ENCODE measurements at regions not wholly inside any gene's neighbourhood (a gene's known extent, or its start where the extent isn't known, plus 50 kb on each side); places are given as distances from the start of the nearest gene placed in this dataset.

DNA sequence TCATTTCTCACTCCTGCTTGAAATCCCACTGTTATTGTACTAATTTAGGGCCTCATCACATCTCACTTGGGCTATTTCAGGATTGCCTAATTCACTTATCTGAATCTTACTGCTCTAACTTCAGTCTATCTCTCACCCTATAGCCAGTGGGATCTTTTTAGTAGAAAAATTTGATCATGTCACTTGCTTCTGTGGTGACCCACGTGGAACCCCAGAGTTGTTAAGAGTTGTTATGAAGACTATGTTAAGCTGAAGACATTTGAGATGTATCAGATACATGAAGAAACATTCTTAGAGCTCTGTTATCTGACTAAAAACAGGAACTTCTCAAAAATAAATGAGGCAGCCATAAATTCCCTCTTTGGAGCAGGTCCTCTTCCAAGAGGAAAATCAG is 1375.6 kb upstream of the TENM4 start:
- H3K36me3 ChIP-seq (ENCODE audit: control insufficient read depth in 2 of 2, extremely low read depth in 1 of 2, insufficient read depth in 2 of 2, low read length in 2 of 2), result no peaks in the 10 kb centered on the region
- no peak overlapping the region for H3K4me2 ChIP-seq (ENCODE audit: insufficient read depth, low read length)
- ChIA-PET POLR2A (interaction anchor here (0.7 kb wide), 1 partner anchor 575 kb away, joined by 3 read pairs; no protein-coding TSS in a partner anchor), CTCF (no interaction called here)
- H3K4me3 ChIP-seq (replicated peaks in 1 of 3; ENCODE audit: insufficient read depth in 1 of 3, low read depth in 1 of 3, low read length in 3 of 3), result no peak overlapping the region
- peaks cover 25% of the 10 kb centered on the region for H3K4me1 ChIP-seq (ENCODE audit: control insufficient read depth, extremely low read depth, insufficient read depth, low read length)
- H2AFZ ChIP-seq (ENCODE audit: low read depth, low read length), result peak overlapping the region; percentile 62
- H3K9me1 ChIP-seq (replicated peaks; ENCODE audit: control insufficient read depth, extremely low read depth, insufficient read depth, low read length), result no peaks in the 10 kb centered on the region
- H4K20me1 ChIP-seq (replicated peaks; ENCODE audit: control insufficient read depth, extremely low read depth, insufficient read depth, low read length), result no peaks in the 10 kb centered on the region
- no peak for FAIRE-seq
- H3K27me3 ChIP-seq (ENCODE audit: control insufficient read depth in 2 of 2, insufficient read depth in 2 of 2, low read length in 2 of 2), result no peaks in the 10 kb centered on the region
- H3K79me2 ChIP-seq (ENCODE audit: control insufficient read depth, insufficient read depth, low read length), result no peaks in the 10 kb centered on the region
- no TSS peak for BruUV-seq (replicated peaks)
- H3K9me3 ChIP-seq (replicated peaks; ENCODE audit: control insufficient read depth, insufficient read depth, low read length), result no peaks in the 10 kb centered on the region
- intact Hi-C loops (cut with micrococcal nuclease), result no loop called here
- H3K9ac ChIP-seq (replicated peaks; ENCODE audit: extremely low read depth, insufficient read depth, low read length), result no peak overlapping the region
- H3K27ac ChIP-seq (ENCODE audit: insufficient read depth, low read depth, low read length), result peak overlapping the region; percentile 61
- DNase-seq (ENCODE audit: low read depth, low spot score), result no peak
- dilution Hi-C loops (cut with MboI; ENCODE audit: extremely low pct_ligation_motif_present, low sequenced_read_pairs), result no loop called here
- TF ChIP-seq MYC (IDR thresholded peaks at IDR 0.05; ENCODE audit: low read depth, low read length) (no peak), FOS (IDR thresholded peaks at IDR 0.05; ENCODE audit: borderline replicate concordance, insufficient read depth, low read length) (no peak), EZH2 (IDR thresholded peaks at IDR 0.05; ENCODE audit: borderline replicate concordance, low read depth, low read length, severe bottlenecking) (no peak), GATA2 (IDR thresholded peaks at IDR 0.05; ENCODE audit: insufficient read depth, insufficient read length, low read depth, low read length) (no peak), JUN (IDR thresholded peaks at IDR 0.05; ENCODE audit: borderline replicate concordance, insufficient read depth, insufficient read length, low read depth) (no peak), MAX (IDR thresholded peaks at IDR 0.05; ENCODE audit: insufficient read depth, insufficient read length) (no peak), POLR2A (IDR thresholded peaks at IDR 0.05; ENCODE audit: low read depth, low read length) (no peak), POLR2AphosphoS5 (IDR thresholded peaks at IDR 0.05; ENCODE audit: insufficient read depth, low read depth, low read length) (no peak)
- TF ChIP-seq, protein P1, sequence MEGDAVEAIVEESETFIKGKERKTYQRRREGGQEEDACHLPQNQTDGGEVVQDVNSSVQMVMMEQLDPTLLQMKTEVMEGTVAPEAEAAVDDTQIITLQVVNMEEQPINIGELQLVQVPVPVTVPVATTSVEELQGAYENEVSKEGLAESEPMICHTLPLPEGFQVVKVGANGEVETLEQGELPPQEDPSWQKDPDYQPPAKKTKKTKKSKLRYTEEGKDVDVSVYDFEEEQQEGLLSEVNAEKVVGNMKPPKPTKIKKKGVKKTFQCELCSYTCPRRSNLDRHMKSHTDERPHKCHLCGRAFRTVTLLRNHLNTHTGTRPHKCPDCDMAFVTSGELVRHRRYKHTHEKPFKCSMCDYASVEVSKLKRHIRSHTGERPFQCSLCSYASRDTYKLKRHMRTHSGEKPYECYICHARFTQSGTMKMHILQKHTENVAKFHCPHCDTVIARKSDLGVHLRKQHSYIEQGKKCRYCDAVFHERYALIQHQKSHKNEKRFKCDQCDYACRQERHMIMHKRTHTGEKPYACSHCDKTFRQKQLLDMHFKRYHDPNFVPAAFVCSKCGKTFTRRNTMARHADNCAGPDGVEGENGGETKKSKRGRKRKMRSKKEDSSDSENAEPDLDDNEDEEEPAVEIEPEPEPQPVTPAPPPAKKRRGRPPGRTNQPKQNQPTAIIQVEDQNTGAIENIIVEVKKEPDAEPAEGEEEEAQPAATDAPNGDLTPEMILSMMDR (IDR thresholded peaks at IDR 0.05; ENCODE audit: extremely low read depth in 1 of 2, insufficient read depth in 1 of 2, low read depth in 1 of 2, low read length in 2 of 2), result no peak
